Activated CD8-positive, alpha-beta T cell treated with anti-CD3 and anti-CD28 coated beads for 36 hours (primary cell): ENCODE measurements at regions not wholly inside any gene's neighbourhood (a gene's known extent, or its start where the extent isn't known, plus 50 kb on each side); places are given as distances from the start of the nearest gene placed in this dataset.

Experiments used
- ATAC-seq: fragments of 200-7000 bp; cut with Tn5 transposase; one replicate; pipeline ENCODE4 v1.10.0; 2021; ENCODE audit warnings: mild to moderate bottlenecking, moderate library complexity
- CTCF ChIA-PET: fragments of 350-600 bp; sonication (Branson Sonifier 250); formaldehyde crosslinking; loops from one replicate; lab custom pipeline; 2021; ENCODE audit warnings: antibody characterized with exemption; lab: Charles Lee
- POLR2A ChIA-PET: fragments of 350-600 bp; sonication (Branson Sonifier 250); formaldehyde crosslinking; loops from one replicate; lab custom pipeline; 2021; ENCODE audit warnings: antibody characterized with exemption; lab: Charles Lee
- DNase-seq: peaks from one replicate; pipeline ENCODE4 v3.0.0-alpha.2; 2020
- H3K27ac Mint-ChIP-seq: one replicate; pipeline ENCODE4 v1.8.0; 2021; ENCODE audit warnings: mild to moderate bottlenecking, mixed read lengths
- H3K27me3 Mint-ChIP-seq: one replicate; pipeline ENCODE4 v1.8.0; 2021; ENCODE audit warnings: mixed read lengths
- H3K36me3 Mint-ChIP-seq: one replicate; pipeline ENCODE4 v1.8.0; 2021; ENCODE audit warnings: low read depth, mixed read lengths
- H3K4me1 Mint-ChIP-seq: one replicate; pipeline ENCODE4 v1.8.0; 2021; ENCODE audit warnings: low read depth, mixed read lengths
- H3K4me3 Mint-ChIP-seq: one replicate; pipeline ENCODE4 v1.8.0; 2021; ENCODE audit warnings: mild to moderate bottlenecking, moderate library complexity, mixed read lengths
- H3K9me3 Mint-ChIP-seq: one replicate; pipeline ENCODE4 v1.8.0; 2021; ENCODE audit warnings: mixed read lengths
- CTCF ChIP-seq: fragments of 200-600 bp; IDR thresholded peaks from one replicate; pipeline ENCODE4 v1.8.0; 2022; ENCODE audit warnings: antibody characterized with exemption, mild to moderate bottlenecking
- intact Hi-C: fragments of 100-400 bp; cut with micrococcal nuclease; formaldehyde crosslinking; loops from one replicate; pipeline ENCODE4 v1.10.0; 2022

DNA sequence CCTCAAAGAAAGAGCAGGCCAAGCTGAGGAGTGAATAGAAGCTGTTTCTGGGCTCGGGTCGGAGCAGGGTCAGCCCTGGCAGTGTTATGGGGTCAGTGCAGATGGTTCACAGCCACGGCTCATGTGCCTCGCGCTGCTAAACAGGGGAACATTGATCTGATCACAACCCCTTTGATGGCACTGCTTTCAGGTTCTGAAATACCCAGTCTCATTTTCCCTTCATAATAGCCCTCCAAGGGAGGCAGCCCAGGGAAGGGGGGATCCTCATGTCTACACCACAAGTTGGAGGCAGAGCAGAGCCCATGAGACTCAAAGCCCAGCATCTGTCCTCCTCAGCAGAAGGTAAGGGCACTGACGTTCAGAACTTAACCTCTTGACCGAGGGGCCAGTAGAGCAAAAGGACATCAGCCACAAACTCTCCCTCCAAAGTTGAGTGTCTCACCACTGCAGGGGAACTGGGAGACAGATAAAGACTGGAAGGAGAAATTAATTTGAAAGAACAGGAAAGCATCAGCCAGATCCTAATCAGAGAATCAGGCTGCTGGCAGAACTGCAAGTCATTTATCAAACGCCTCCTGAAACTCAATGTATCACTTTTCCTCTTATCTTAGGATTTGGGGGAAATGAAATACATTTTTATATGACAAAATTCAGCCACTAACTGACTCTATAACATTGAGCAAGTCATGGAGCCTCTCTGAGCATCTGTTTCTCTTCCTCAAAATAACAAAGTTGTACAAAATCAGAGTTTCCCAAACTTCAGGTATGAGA, 110.6 kb downstream of the SH3TC2 start:
- Mint-ChIP-seq H3K36me3 (no peaks in the 10 kb centered on the region), H3K9me3 (no peaks in the 10 kb centered on the region), H3K27me3 (peaks cover 2% of the 10 kb centered on the region), H3K4me1 (no peaks in the 10 kb centered on the region), H3K4me3 (no peak overlapping the region), H3K27ac (no peak overlapping the region)
- no peak for ATAC-seq
- ChIA-PET POLR2A (interaction anchor here (0.6 kb wide), 1 partner anchor 178 kb away, joined by 3 read pairs; no protein-coding TSS in a partner anchor), CTCF (interaction anchor here (1.4 to 15.4 kb wide), 2 partner anchors 131 to 217 kb away, joined by 4 to 363 read pairs; no protein-coding TSS in a partner anchor)
- no peak for TF ChIP-seq CTCF
- intact Hi-C loops = no loop called here
- no peak for DNase-seq

DNA sequence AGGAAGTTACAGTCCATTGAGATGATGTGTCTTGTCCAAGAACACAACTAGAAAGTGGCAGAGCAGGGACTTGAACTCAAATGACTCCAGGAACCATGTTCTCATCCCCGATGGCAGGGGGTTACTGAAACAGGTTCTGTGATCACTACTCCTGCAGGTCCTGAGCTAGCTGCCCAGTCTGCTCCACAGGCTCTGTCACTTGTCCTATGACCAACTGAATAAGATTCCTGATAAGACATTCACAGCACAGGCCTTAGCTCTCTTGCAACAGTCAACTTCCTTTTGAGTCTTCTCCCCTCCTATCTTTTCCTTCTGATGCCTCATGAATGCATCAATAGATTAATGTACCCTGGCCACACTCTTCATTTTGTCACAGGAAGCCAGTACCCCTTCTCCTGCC, 109.2 kb downstream of the SH3TC2 start:
- peaks cover 2% of the 10 kb centered on the region for H3K27me3 Mint-ChIP-seq
- no peak for TF ChIP-seq CTCF
- H3K9me3 Mint-ChIP-seq = no peaks in the 10 kb centered on the region
- intact Hi-C loops = no loop called here
- H3K4me3 Mint-ChIP-seq = no peak overlapping the region
- no peaks in the 10 kb centered on the region for H3K4me1 Mint-ChIP-seq
- no peak overlapping the region for H3K27ac Mint-ChIP-seq
- CTCF ChIA-PET = interaction anchor here (1.2 to 15.4 kb wide), 2 partner anchors 173 to 218 kb away, joined by 3 to 363 read pairs; no protein-coding TSS in a partner anchor
- no peak for DNase-seq
- POLR2A ChIA-PET = no interaction called here
- no peaks in the 10 kb centered on the region for H3K36me3 Mint-ChIP-seq
- no peak for ATAC-seq
